A673 (cell line): ENCODE measurements at regions not wholly inside any gene's neighbourhood (a gene's known extent, or its start where the extent isn't known, plus 50 kb on each side); places are given as distances from the start of the nearest gene placed in this dataset.
"Not testable (repeated sequence)": the region's sequence is repeated elsewhere in the genome, so short reads cannot be mapped to it uniquely, and the experiment has no call there.

Experiments
- BruUV-seq: library from RNA; stranded (reverse); fragments of 400-500 nt; replicated peaks from 2 replicates; lab custom pipeline; 2021; lab: Mats Ljungman, UMichigan
- CTCF ChIA-PET: fragments of 300-600 bp; sonication (Branson Sonifier 250); formaldehyde crosslinking; loops from one replicate; lab custom pipeline; 2022; ENCODE audit warnings: antibody characterized with exemption; lab: Charles Lee
- POLR2A ChIA-PET: fragments of 300-600 bp; sonication (Branson Sonifier 250); formaldehyde crosslinking; loops from one replicate; lab custom pipeline; 2022; ENCODE audit warnings: antibody characterized with exemption; ENCODE audit not compliant: low non-redundant PET; lab: Charles Lee
- DNase-seq: peaks from one replicate; pipeline ENCODE4 v3.0.0-alpha.2; 2015; ENCODE audit warnings: low spot score
- H3K27ac ChIP-seq: fragments of 200-600 bp; sonication (generic); 2 replicates; pipeline ENCODE4 v1.5.1; 2016; ENCODE audit warnings: mixed run types, low read depth, mild to moderate bottlenecking, mixed read lengths, antibody characterized with exemption, low read length; ENCODE audit not compliant: poor library complexity, severe bottlenecking
- H3K27me3 ChIP-seq: fragments of 200-600 bp; sonication (generic); replicated peaks from 2 replicates; pipeline ENCODE4 v1.6.1; 2017; ENCODE audit warnings: mixed run types, low read depth, mild to moderate bottlenecking, mixed read lengths, antibody characterized with exemption, low read length; ENCODE audit not compliant: insufficient read depth, poor library complexity
- H3K36me3 ChIP-seq: fragments of 200-600 bp; sonication (generic); 2 replicates; pipeline ENCODE4 v1.6.1; 2016; ENCODE audit warnings: mixed run types, mild to moderate bottlenecking, mixed read lengths, antibody characterized with exemption, low read length; ENCODE audit not compliant: insufficient read depth, poor library complexity, severe bottlenecking
- H3K4me1 ChIP-seq: fragments of 200-600 bp; sonication (generic); 2 replicates; pipeline ENCODE4 v1.6.1; 2017; ENCODE audit warnings: mixed run types, mild to moderate bottlenecking, mixed read lengths, antibody characterized with exemption, low read length; ENCODE audit not compliant: insufficient read depth, poor library complexity, severe bottlenecking
- H3K4me3 ChIP-seq: fragments of 200-600 bp; sonication (generic); 2 replicates; pipeline ENCODE4 v1.5.1; 2016; ENCODE audit warnings: low read depth, mixed run types, mild to moderate bottlenecking, mixed read lengths, low read length; ENCODE audit not compliant: poor library complexity, severe bottlenecking
- H3K9me3 ChIP-seq: fragments of 200-600 bp; sonication (generic); 2 replicates; pipeline ENCODE4 v1.6.1; 2016; ENCODE audit warnings: mixed run types, low read depth, mild to moderate bottlenecking, mixed read lengths, antibody characterized with exemption, low read length; ENCODE audit not compliant: poor library complexity, severe bottlenecking
- EZH2 ChIP-seq: fragments of 200-600 bp; sonication (generic); IDR thresholded peaks from 2 replicates; pipeline ENCODE4 v1.6.1; 2017; ENCODE audit warnings: borderline replicate concordance, low read depth, mild to moderate bottlenecking, mixed read lengths, antibody characterized with exemption, low read length; ENCODE audit not compliant: poor library complexity, severe bottlenecking
- intact Hi-C: fragments of 100-400 bp; cut with micrococcal nuclease; formaldehyde crosslinking; loops from one replicate; pipeline ENCODE4 v1.10.0; 2022; ENCODE audit not compliant: unreplicated experiment
- TF ChIP-seq, protein P1 (sequence below): fragments of 300-800, 200-600 bp; sonication (generic); conservative IDR thresholded peaks from 2 replicates; pipeline ENCODE4 v1.5.1; 2017; ENCODE audit warnings: low read depth, mild to moderate bottlenecking, antibody characterized with exemption, low read length, moderate library complexity, mixed read lengths

DNA sequence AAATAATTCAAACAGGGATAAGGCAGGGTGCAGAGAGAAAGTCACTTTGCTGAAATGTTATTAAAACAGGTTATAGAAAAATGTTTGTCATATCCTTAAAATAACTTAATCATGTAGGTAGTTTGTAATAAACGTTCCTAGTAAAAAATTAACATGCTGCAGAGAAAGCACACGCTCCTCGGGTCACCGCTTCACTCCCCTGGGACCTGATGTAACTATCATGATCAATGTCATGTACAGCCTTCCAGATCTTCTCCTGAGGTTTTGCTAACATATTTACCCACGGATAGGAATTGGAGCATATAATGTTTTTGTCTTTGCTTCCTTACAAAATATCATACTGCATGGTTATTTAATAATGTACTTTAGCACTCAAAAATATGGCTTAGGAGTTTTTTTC, 285.1 kb upstream of the TMEM132C start:
- POLR2A ChIA-PET, result no interaction called here
- no peak for DNase-seq
- no peak for TF ChIP-seq EZH2
- TF ChIP-seq, protein P1, sequence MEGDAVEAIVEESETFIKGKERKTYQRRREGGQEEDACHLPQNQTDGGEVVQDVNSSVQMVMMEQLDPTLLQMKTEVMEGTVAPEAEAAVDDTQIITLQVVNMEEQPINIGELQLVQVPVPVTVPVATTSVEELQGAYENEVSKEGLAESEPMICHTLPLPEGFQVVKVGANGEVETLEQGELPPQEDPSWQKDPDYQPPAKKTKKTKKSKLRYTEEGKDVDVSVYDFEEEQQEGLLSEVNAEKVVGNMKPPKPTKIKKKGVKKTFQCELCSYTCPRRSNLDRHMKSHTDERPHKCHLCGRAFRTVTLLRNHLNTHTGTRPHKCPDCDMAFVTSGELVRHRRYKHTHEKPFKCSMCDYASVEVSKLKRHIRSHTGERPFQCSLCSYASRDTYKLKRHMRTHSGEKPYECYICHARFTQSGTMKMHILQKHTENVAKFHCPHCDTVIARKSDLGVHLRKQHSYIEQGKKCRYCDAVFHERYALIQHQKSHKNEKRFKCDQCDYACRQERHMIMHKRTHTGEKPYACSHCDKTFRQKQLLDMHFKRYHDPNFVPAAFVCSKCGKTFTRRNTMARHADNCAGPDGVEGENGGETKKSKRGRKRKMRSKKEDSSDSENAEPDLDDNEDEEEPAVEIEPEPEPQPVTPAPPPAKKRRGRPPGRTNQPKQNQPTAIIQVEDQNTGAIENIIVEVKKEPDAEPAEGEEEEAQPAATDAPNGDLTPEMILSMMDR, result no peak
- Histone ChIP-seq H3K9me3 (no peaks in the 10 kb centered on the region), H3K27me3 (no peaks in the 10 kb centered on the region), H3K4me3 (no peak overlapping the region), H3K27ac (no peak overlapping the region), H3K4me1 (no peaks in the 10 kb centered on the region), H3K36me3 (no peaks in the 10 kb centered on the region)
- CTCF ChIA-PET, result no interaction called here
- intact Hi-C loops, result no loop called here
- no TSS peak for BruUV-seq

DNA sequence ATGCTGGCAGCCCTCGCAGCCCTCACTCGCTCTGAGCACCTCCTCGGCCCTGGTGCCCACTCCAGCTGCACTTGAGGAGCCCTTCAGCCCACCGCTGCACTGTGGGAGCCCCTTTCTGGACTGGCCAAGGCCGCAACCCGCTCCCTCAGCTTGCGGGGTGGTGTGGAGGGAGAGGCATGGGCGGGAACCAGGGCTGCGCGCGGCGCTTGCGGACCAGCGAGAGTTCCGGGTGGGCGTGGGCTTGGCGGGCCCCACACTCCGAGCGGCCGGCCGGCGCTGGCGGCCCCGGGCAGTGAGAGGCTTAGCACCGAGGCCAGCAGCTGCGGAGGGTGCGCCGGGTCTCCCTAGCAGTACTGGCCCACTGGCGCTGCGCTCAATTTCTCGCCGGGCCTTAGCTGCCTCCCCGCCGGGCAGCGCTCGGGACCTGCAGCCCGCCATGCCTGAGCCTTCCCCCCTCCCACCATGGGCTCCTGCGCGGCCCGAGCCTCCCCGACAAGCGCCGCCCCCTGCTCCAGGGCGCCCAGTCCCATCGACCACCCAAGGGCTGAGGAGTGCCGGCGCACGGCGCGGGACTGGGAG, 283.7 kb upstream of the TMEM132C start:
- H3K4me3 ChIP-seq, intact Hi-C loops, DNase-seq, H3K27me3 ChIP-seq, H3K36me3 ChIP-seq, H3K27ac ChIP-seq, H3K9me3 ChIP-seq, BruUV-seq, POLR2A ChIA-PET, H3K4me1 ChIP-seq, CTCF ChIA-PET: not testable (repeated sequence)

DNA sequence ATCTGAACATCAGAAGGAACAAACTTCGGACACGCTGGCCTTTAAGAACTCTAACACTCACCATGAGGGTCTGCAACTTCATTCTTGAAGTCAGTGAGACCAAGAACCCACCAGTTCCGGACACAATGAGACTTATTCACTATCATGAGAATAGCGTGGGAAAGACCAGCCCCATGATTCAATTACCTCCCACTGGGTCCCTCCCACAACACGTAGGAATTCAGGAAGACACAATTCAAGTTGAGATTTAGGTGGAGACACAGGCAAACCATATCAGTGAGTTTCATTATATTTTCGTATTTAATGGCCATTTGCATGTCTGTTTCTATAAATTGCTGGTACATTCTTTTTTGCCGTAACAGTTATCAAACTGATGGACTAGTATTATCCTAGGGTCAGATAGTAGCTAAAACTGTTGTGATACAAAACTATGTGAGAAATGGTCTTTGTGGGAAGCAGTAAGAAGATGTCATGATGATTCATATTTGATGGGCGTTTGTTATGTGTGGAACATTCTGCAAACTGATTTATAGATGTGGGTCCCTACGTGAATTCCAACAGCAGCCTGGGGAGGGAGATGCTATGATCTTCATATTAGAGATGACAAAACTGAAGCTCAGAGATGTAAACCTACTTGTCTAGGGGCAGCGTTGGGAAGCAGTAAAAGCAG, 282.4 kb upstream of the TMEM132C start:
- Histone ChIP-seq H3K36me3 (no peaks in the 10 kb centered on the region), H3K27me3 (no peaks in the 10 kb centered on the region), H3K4me1 (no peaks in the 10 kb centered on the region), H3K9me3 (no peaks in the 10 kb centered on the region), H3K27ac (no peak overlapping the region), H3K4me3 (no peak overlapping the region)
- intact Hi-C loops, result no loop called here
- BruUV-seq, result no TSS peak
- ChIA-PET CTCF (no interaction called here), POLR2A (no interaction called here)
- no peak for TF ChIP-seq EZH2
- TF ChIP-seq, protein P1, result no peak
- no peak for DNase-seq
